CD4-positive, CD25-positive, alpha-beta regulatory T cell (primary cell): ENCODE measurements at regions not wholly inside any gene's neighbourhood (a gene's known extent, or its start where the extent isn't known, plus 50 kb on each side); places are given as distances from the start of the nearest gene placed in this dataset.
"Not testable (repeated sequence)": the region's sequence is repeated elsewhere in the genome, so short reads cannot be mapped to it uniquely, and the experiment has no call there.

Experiments used
- ATAC-seq, 2 donors: fragments of 150-1000 bp; cut with Tn5 transposase; one replicate each; pipeline ENCODE4 v1.10.0; 2021; ENCODE audit warnings: low read depth in 2 of 2, moderate number of reproducible peaks in 2 of 2, moderate library complexity in 1 of 2
- DNase-seq, 3 donors: peaks; one replicate each; pipeline versions ENCODE4 v3.0.0 to v3.0.0-alpha.2; 2012 to 2022; ENCODE audit warnings: mixed read lengths in 1 of 3
- H3K27ac ChIP-seq: one replicate; pipeline ENCODE4 v1.7.0; 2013; ENCODE audit warnings: mild to moderate bottlenecking, low read length; ENCODE audit not compliant: insufficient read depth, poor library complexity, severe bottlenecking
- H3K27me3 ChIP-seq: one replicate; pipeline ENCODE4 v1.7.0; 2013; ENCODE audit warnings: low read length; ENCODE audit not compliant: control insufficient read depth, insufficient read depth
- H3K36me3 ChIP-seq: one replicate; pipeline ENCODE4 v1.7.0; 2013; ENCODE audit warnings: mild to moderate bottlenecking, low read length, moderate library complexity; ENCODE audit not compliant: control insufficient read depth, insufficient read depth
- H3K4me1 ChIP-seq: 2 replicates; pipeline ENCODE4 v1.7.0; 2013; ENCODE audit warnings: mild to moderate bottlenecking, low read length; ENCODE audit not compliant: insufficient read depth, control insufficient read depth, poor library complexity, severe bottlenecking
- H3K4me3 ChIP-seq: one replicate; pipeline ENCODE4 v1.7.0; 2013; ENCODE audit warnings: low read depth, mild to moderate bottlenecking, low read length, moderate library complexity
- H3K9me3 ChIP-seq, 2 experiments: 1 replicate in 1 of 2; 2 replicates in 1 of 2; pipeline ENCODE4 v1.7.0; 2013; ENCODE audit warnings: low read length in 2 of 2, mild to moderate bottlenecking in 1 of 2, moderate library complexity in 1 of 2; ENCODE audit not compliant: control insufficient read depth in 2 of 2
- H3K27ac Mint-ChIP-seq, 3 donors: one replicate each; pipeline ENCODE4 v1.8.0; 2020 to 2022; ENCODE audit warnings: mild to moderate bottlenecking in 3 of 3, mixed read lengths in 3 of 3, moderate library complexity in 2 of 3
- H3K27me3 Mint-ChIP-seq: one replicate; pipeline ENCODE4 v1.8.0; 2022; ENCODE audit warnings: mild to moderate bottlenecking, mixed read lengths
- H3K36me3 Mint-ChIP-seq: one replicate; pipeline ENCODE4 v1.8.0; 2020; ENCODE audit warnings: mixed read lengths
- H3K4me1 Mint-ChIP-seq, 4 donors: one replicate each; pipeline ENCODE4 v1.8.0; 2020 to 2022; ENCODE audit warnings: mixed read lengths in 4 of 4, mild to moderate bottlenecking in 1 of 4
- H3K4me3 Mint-ChIP-seq, 4 donors: one replicate each; pipeline ENCODE4 v1.8.0; 2020 to 2022; ENCODE audit warnings: mild to moderate bottlenecking in 4 of 4, mixed read lengths in 4 of 4, moderate library complexity in 3 of 4
- H3K9me3 Mint-ChIP-seq, 7 donors: one replicate each; pipeline ENCODE4 v1.8.0; 2020 to 2022; ENCODE audit warnings: mixed read lengths in 7 of 7, mild to moderate bottlenecking in 3 of 7, moderate library complexity in 2 of 7

DNA sequence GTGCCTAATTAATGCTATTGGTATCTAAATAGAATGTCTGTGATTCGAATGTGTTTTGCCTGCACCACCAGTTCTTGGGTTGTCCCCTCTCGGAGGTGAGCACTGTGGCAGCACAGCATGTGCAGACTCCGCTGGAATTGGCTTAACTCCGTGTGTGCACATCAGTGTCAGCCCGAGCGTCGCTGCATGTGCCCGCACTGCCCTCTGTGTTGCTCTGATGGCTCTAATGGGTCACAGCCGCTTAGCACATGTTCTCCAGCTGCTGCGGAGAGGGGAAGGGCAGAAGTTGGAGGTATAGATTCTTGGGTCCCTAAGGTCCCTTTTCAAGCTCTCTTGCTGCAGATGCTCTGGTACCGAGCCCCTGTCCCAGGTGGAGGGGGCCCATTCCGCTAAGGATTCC is 75.1 kb downstream of the CDRT15L2 start:
- not testable (repeated sequence) for H3K4me3 Mint-ChIP-seq, DNase-seq, H3K4me1 Mint-ChIP-seq, H3K4me1 ChIP-seq, ATAC-seq, H3K27ac ChIP-seq, H3K27me3 Mint-ChIP-seq, H3K27me3 ChIP-seq, H3K27ac Mint-ChIP-seq, H3K4me3 ChIP-seq, H3K9me3 ChIP-seq, H3K36me3 Mint-ChIP-seq, H3K36me3 ChIP-seq, H3K9me3 Mint-ChIP-seq

DNA sequence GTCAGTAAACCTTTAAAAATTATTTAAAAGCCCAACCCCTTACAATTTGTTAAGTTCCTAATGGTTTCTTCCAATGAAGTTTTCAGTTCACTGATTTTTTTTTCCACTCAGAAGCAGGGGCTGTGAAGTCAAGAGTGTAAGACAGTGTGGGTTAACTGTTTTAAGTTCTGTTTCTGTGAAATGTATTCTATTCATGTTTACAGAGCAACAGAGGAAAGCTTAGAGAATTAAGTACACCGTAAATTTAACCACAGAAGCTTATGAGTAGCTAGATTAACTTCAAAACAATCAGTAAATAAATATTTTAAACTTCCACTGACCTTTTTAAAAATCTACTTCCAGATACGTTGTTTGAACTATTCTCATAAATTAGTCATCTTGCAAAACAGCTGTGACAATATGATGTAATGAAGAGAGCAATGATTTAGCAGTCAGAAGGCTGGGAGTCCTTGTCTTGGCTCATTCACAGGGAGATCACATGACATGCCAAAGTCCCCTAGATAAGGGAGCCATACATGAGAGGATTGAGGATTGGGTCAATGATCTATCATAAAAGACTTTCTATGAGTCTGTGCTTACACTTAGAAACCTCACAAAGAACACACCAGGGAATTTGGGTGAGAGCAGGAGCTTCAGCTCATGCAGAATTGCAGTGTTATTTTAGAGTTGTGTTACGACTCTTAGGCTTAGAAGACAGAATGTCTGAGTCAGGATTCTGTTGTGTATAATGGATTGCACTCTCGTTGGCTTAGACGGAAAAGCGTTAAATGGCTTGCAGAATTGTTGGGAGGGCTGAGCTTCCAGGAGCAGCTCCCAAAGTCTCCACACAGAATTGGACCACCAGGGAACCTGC is 85.8 kb downstream of the CDRT15L2 start:
- H3K27ac Mint-ChIP-seq, H3K9me3 ChIP-seq, ATAC-seq, H3K36me3 ChIP-seq, DNase-seq, H3K27me3 ChIP-seq, H3K4me3 ChIP-seq, H3K4me1 ChIP-seq, H3K9me3 Mint-ChIP-seq, H3K4me1 Mint-ChIP-seq, H3K27ac ChIP-seq, H3K36me3 Mint-ChIP-seq, H3K4me3 Mint-ChIP-seq, H3K27me3 Mint-ChIP-seq: not testable (repeated sequence)

DNA sequence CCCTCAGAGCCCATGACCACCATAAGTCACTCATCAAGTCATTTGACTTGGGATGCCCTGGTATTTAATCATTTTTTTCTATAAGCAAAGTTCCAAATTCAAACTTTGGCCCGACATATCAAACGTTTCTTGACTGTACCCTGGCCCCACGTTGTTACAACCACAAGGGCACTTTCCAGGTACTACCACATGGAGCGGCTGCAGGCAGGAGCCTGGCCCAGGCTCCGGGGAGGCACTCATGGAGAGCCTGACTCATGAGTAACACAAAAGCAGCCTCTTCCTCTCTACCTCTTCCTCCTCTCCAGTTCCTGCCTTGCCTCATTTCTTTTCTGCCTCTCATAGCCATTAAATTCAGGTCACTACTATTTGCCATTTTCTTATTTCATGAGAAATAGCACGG is 87.2 kb downstream of the CDRT15L2 start:
- H3K4me1 ChIP-seq, H3K9me3 ChIP-seq, H3K27ac ChIP-seq, H3K36me3 ChIP-seq, H3K4me3 Mint-ChIP-seq, H3K27ac Mint-ChIP-seq, H3K36me3 Mint-ChIP-seq, H3K27me3 Mint-ChIP-seq, DNase-seq, H3K9me3 Mint-ChIP-seq, H3K4me1 Mint-ChIP-seq, H3K4me3 ChIP-seq, H3K27me3 ChIP-seq: not testable (repeated sequence)
- ATAC-seq: peak in 1 of 2 donors; percentile 37

DNA sequence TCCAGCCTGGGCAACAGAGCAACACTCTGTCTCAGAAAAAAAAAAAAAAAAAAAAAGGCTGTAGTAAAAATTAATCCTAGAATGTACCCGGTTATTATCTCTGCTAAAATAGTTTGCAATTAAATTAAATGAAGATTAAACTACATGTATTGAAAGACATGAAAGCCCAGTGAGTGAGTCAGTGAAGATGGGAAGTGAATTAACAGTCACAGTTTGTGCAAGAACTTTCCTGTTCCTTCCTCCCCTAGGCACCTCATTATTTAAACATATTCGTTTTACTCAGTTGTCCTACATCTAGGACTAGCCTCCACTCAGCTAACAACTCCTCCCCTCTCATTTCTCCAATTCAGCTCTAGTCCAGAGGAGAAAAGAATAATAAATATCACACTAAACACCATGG is 88.2 kb downstream of the CDRT15L2 start:
- H3K4me3 Mint-ChIP-seq, H3K27ac Mint-ChIP-seq, H3K36me3 ChIP-seq, H3K9me3 ChIP-seq, H3K27me3 ChIP-seq, H3K4me1 ChIP-seq, DNase-seq, H3K4me3 ChIP-seq, H3K4me1 Mint-ChIP-seq, H3K9me3 Mint-ChIP-seq, H3K27me3 Mint-ChIP-seq, H3K36me3 Mint-ChIP-seq, H3K27ac ChIP-seq, ATAC-seq: not testable (repeated sequence)

DNA sequence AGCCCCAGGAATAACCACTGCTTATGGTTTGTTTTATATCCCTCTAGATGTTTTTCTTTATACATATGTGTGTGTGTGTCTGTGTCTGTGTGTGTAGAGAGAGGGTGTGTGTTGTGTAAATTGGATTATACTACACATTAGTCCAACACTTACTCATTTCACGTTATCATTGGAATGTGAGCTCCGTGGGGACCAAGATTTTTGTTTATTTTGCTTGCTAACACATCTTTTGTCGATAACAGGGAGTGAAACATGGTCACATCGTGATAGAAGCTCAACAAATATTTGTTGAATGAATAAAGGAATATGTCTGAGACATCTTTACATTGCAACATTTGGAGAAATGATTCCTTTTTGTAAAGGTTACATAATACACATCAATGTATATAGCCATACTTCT is 88.8 kb downstream of the CDRT15L2 start:
- not testable (repeated sequence) for ATAC-seq, H3K4me3 Mint-ChIP-seq, H3K27ac Mint-ChIP-seq, H3K4me3 ChIP-seq, H3K9me3 ChIP-seq, H3K27me3 ChIP-seq, H3K36me3 Mint-ChIP-seq, H3K36me3 ChIP-seq, H3K4me1 Mint-ChIP-seq, H3K27ac ChIP-seq, DNase-seq, H3K27me3 Mint-ChIP-seq, H3K9me3 Mint-ChIP-seq, H3K4me1 ChIP-seq

DNA sequence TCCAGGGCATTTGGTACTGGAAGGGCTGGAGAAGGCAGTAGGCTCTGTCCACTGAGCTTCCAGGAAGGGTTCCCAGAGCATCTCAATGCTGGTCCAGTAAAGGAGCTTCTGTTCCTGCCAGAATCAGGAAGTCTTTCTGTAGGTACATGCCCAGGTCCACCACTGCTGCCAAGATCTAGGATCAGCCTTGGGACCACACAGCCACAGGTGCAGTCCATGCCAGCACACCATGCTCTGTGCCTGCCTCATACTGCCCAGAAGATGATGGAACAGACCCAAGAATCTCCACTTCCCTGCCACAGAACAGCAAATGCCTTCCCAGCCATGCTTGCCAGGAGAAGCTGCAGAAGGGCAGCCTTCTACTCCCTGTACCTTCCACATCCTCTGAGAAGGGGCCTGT is 89.3 kb downstream of the CDRT15L2 start:
- H3K36me3 ChIP-seq, DNase-seq, H3K4me1 ChIP-seq, H3K4me3 Mint-ChIP-seq, H3K9me3 Mint-ChIP-seq, H3K27me3 ChIP-seq, H3K27ac Mint-ChIP-seq, H3K36me3 Mint-ChIP-seq, H3K27me3 Mint-ChIP-seq, H3K4me3 ChIP-seq, H3K4me1 Mint-ChIP-seq, H3K9me3 ChIP-seq, H3K27ac ChIP-seq, ATAC-seq: not testable (repeated sequence)

DNA sequence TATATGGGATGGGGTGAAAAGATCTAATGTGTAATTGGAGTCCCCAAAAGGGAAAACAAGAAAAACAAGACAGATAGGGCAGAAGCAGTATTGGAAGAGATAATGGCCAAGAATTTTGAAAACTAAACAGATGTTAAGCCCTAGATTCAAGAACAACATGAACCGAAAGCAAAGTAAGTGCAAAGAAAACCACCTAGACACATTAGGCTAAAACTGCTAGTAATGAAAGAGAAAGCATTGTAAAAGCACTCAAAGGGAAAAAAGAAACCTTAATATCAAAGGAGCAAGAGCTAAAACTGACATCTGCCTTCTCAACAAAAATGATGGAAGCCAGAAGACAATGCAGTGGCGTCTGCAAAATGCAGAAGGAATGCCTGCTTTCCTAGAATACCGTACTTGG is 91.0 kb downstream of the CDRT15L2 start:
- not testable (repeated sequence) for H3K4me3 Mint-ChIP-seq, H3K36me3 ChIP-seq, H3K9me3 Mint-ChIP-seq, DNase-seq, H3K4me1 Mint-ChIP-seq, H3K36me3 Mint-ChIP-seq, H3K4me3 ChIP-seq, H3K4me1 ChIP-seq, H3K27ac ChIP-seq, H3K27me3 ChIP-seq, ATAC-seq, H3K9me3 ChIP-seq, H3K27ac Mint-ChIP-seq, H3K27me3 Mint-ChIP-seq

DNA sequence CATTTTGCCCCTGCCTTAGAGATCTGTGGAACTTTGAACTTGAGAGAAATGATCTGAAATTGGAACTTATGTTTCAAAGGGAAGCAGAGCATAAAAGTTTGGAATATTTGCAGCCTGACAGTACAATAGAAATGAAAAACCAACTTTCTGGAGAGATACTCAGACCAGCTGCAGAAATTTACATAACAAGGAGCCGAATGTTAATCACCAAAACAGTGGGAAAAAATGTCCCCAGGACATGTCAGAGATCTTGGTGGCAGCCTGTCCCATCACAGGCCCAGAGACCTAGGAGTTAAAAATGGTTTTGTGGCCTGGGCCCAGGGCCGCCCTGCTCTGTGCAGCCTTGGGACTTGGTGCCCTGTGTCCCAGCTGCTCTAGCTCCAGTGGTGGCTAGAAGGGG is 94.8 kb downstream of the CDRT15L2 start:
- not testable (repeated sequence) for H3K4me3 ChIP-seq, H3K36me3 ChIP-seq, H3K4me1 ChIP-seq, H3K27ac Mint-ChIP-seq, H3K9me3 ChIP-seq, DNase-seq, H3K27me3 Mint-ChIP-seq, H3K27me3 ChIP-seq, H3K4me3 Mint-ChIP-seq, H3K4me1 Mint-ChIP-seq, H3K27ac ChIP-seq, H3K36me3 Mint-ChIP-seq, ATAC-seq, H3K9me3 Mint-ChIP-seq
